ENCODE measurements at regions not wholly inside any gene's neighbourhood (a gene's known extent, or its start where the extent isn't known, plus 50 kb on each side); places are given as distances from the start of the nearest gene placed in this dataset.

- TF ChIP-seq, protein P1, sequence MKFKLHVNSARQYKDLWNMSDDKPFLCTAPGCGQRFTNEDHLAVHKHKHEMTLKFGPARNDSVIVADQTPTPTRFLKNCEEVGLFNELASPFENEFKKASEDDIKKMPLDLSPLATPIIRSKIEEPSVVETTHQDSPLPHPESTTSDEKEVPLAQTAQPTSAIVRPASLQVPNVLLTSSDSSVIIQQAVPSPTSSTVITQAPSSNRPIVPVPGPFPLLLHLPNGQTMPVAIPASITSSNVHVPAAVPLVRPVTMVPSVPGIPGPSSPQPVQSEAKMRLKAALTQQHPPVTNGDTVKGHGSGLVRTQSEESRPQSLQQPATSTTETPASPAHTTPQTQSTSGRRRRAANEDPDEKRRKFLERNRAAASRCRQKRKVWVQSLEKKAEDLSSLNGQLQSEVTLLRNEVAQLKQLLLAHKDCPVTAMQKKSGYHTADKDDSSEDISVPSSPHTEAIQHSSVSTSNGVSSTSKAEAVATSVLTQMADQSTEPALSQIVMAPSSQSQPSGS (IDR thresholded peaks at IDR 0.05; ENCODE audit: low read length), result no peak
- TF ChIP-seq E2F6 (IDR thresholded peaks at IDR 0.05), result no peak
- TF ChIP-seq SIRT6 (IDR thresholded peaks at IDR 0.05; ENCODE audit: low read length), result no peak
- no peak for TF ChIP-seq JUND (IDR thresholded peaks at IDR 0.05; ENCODE audit: low read length)
- TF ChIP-seq, protein P2, sequence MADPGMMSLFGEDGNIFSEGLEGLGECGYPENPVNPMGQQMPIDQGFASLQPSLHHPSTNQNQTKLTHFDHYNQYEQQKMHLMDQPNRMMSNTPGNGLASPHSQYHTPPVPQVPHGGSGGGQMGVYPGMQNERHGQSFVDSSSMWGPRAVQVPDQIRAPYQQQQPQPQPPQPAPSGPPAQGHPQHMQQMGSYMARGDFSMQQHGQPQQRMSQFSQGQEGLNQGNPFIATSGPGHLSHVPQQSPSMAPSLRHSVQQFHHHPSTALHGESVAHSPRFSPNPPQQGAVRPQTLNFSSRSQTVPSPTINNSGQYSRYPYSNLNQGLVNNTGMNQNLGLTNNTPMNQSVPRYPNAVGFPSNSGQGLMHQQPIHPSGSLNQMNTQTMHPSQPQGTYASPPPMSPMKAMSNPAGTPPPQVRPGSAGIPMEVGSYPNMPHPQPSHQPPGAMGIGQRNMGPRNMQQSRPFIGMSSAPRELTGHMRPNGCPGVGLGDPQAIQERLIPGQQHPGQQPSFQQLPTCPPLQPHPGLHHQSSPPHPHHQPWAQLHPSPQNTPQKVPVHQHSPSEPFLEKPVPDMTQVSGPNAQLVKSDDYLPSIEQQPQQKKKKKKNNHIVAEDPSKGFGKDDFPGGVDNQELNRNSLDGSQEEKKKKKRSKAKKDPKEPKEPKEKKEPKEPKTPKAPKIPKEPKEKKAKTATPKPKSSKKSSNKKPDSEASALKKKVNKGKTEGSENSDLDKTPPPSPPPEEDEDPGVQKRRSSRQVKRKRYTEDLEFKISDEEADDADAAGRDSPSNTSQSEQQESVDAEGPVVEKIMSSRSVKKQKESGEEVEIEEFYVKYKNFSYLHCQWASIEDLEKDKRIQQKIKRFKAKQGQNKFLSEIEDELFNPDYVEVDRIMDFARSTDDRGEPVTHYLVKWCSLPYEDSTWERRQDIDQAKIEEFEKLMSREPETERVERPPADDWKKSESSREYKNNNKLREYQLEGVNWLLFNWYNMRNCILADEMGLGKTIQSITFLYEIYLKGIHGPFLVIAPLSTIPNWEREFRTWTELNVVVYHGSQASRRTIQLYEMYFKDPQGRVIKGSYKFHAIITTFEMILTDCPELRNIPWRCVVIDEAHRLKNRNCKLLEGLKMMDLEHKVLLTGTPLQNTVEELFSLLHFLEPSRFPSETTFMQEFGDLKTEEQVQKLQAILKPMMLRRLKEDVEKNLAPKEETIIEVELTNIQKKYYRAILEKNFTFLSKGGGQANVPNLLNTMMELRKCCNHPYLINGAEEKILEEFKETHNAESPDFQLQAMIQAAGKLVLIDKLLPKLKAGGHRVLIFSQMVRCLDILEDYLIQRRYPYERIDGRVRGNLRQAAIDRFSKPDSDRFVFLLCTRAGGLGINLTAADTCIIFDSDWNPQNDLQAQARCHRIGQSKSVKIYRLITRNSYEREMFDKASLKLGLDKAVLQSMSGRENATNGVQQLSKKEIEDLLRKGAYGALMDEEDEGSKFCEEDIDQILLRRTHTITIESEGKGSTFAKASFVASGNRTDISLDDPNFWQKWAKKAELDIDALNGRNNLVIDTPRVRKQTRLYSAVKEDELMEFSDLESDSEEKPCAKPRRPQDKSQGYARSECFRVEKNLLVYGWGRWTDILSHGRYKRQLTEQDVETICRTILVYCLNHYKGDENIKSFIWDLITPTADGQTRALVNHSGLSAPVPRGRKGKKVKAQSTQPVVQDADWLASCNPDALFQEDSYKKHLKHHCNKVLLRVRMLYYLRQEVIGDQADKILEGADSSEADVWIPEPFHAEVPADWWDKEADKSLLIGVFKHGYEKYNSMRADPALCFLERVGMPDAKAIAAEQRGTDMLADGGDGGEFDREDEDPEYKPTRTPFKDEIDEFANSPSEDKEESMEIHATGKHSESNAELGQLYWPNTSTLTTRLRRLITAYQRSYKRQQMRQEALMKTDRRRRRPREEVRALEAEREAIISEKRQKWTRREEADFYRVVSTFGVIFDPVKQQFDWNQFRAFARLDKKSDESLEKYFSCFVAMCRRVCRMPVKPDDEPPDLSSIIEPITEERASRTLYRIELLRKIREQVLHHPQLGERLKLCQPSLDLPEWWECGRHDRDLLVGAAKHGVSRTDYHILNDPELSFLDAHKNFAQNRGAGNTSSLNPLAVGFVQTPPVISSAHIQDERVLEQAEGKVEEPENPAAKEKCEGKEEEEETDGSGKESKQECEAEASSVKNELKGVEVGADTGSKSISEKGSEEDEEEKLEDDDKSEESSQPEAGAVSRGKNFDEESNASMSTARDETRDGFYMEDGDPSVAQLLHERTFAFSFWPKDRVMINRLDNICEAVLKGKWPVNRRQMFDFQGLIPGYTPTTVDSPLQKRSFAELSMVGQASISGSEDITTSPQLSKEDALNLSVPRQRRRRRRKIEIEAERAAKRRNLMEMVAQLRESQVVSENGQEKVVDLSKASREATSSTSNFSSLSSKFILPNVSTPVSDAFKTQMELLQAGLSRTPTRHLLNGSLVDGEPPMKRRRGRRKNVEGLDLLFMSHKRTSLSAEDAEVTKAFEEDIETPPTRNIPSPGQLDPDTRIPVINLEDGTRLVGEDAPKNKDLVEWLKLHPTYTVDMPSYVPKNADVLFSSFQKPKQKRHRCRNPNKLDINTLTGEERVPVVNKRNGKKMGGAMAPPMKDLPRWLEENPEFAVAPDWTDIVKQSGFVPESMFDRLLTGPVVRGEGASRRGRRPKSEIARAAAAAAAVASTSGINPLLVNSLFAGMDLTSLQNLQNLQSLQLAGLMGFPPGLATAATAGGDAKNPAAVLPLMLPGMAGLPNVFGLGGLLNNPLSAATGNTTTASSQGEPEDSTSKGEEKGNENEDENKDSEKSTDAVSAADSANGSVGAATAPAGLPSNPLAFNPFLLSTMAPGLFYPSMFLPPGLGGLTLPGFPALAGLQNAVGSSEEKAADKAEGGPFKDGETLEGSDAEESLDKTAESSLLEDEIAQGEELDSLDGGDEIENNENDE (IDR thresholded peaks at IDR 0.05; ENCODE audit: insufficient replicate concordance, low read length), result no peak
- no peak for TF ChIP-seq SP4 (IDR thresholded peaks at IDR 0.05; ENCODE audit: low read length)
Observed at GRCh38 chr5:88355490-88356050, 86.9 kb upstream of the TMEM161B start (continued).
